PC-3 (cell line): ENCODE measurements at regions not wholly inside any gene's neighbourhood (a gene's known extent, or its start where the extent isn't known, plus 50 kb on each side); places are given as distances from the start of the nearest gene placed in this dataset.
A peak's percentile ranks its signal among the peaks of the same experiment; 100 is the strongest.
"Not testable (repeated sequence)": the region's sequence is repeated elsewhere in the genome, so short reads cannot be mapped to it uniquely, and the experiment has no call there.

Experiments
- ATAC-seq: fragments of 200-7000 bp; cut with Tn5 transposase; 2 replicates; pipeline ENCODE4 v1.9.1; 2020; ENCODE audit warnings: mild to moderate bottlenecking, moderate library complexity
- BruUV-seq: library from RNA; stranded (reverse); fragments of 400-500 nt; replicated peaks from 2 replicates; lab custom pipeline; 2021; lab: Mats Ljungman, UMichigan
- CTCF ChIA-PET: fragments of 300-600 bp; sonication (Branson Sonifier 250); formaldehyde crosslinking; loops from one replicate; lab custom pipeline; 2022; ENCODE audit warnings: antibody characterized with exemption; lab: Charles Lee
- POLR2A ChIA-PET: fragments of 300-600 bp; sonication (Branson Sonifier 250); formaldehyde crosslinking; loops from one replicate; lab custom pipeline; 2022; ENCODE audit warnings: antibody characterized with exemption; ENCODE audit not compliant: unreplicated experiment; lab: Charles Lee
- DNase-seq: peaks from one replicate; pipeline ENCODE4 v3.0.0-alpha.2; 2015
- H2AFZ ChIP-seq: fragments of 300-600 bp; sonication (generic); 2 replicates; pipeline ENCODE4 v1.6.0; 2016; ENCODE audit warnings: antibody characterized with exemption, low read length
- H3F3A ChIP-seq: fragments of 300-600 bp; sonication (generic); one replicate; pipeline ENCODE4 v1.6.0; 2017; ENCODE audit warnings: antibody characterized with exemption, low read length, control low read depth, mild to moderate bottlenecking; ENCODE audit not compliant: unreplicated experiment
- H3K27ac ChIP-seq: fragments of 300-600 bp; sonication (generic); 2 replicates; pipeline ENCODE4 v1.5.1; 2016; ENCODE audit warnings: mild to moderate bottlenecking, low read length
- H3K27me3 ChIP-seq: fragments of 300-600 bp; sonication (generic); 2 replicates; pipeline ENCODE4 v1.6.1; 2016; ENCODE audit warnings: low read length, mixed read lengths
- H3K36me3 ChIP-seq: fragments of 300-600 bp; sonication (generic); 2 replicates; pipeline ENCODE4 v1.6.1; 2016; ENCODE audit warnings: low read depth, mixed run types, low read length, mixed read lengths
- H3K4me1 ChIP-seq: fragments of 300-600 bp; sonication (generic); 2 replicates; pipeline ENCODE4 v1.5.1; 2016; ENCODE audit warnings: low read length; ENCODE audit not compliant: insufficient read depth
- H3K4me2 ChIP-seq: fragments of 300-600 bp; sonication (generic); 2 replicates; pipeline ENCODE4 v1.6.0; 2016; ENCODE audit warnings: low read length
- H3K4me3 ChIP-seq: fragments of 300-600 bp; sonication (generic); 2 replicates; pipeline ENCODE4 v1.5.1; 2016; ENCODE audit warnings: mild to moderate bottlenecking, low read length, mixed read lengths
- H3K79me2 ChIP-seq: fragments of 300-600 bp; sonication (generic); 2 replicates; pipeline ENCODE4 v1.6.1; 2017; ENCODE audit warnings: low read length, mixed read lengths
- H3K9ac ChIP-seq: fragments of 300-600 bp; sonication (generic); 2 replicates; pipeline ENCODE4 v1.6.0; 2016; ENCODE audit warnings: mild to moderate bottlenecking, low read length
- H3K9me2 ChIP-seq: fragments of 300-600 bp; sonication (generic); replicated peaks from 2 replicates; pipeline ENCODE4 v1.6.1; 2016; ENCODE audit warnings: mixed run types, low read length, mixed read lengths
- H3K9me3 ChIP-seq: fragments of 300-600 bp; sonication (generic); 2 replicates; pipeline ENCODE4 v1.6.1; 2016; ENCODE audit warnings: low read length, mixed read lengths
- H4K20me1 ChIP-seq: fragments of 300-600 bp; sonication (generic); 2 replicates; pipeline ENCODE4 v1.6.1; 2016; ENCODE audit warnings: low read length, mixed read lengths
- CTCF ChIP-seq: fragments of 300-600 bp; sonication (generic); conservative IDR thresholded peaks from 2 replicates; pipeline ENCODE4 v1.5.1; 2017; ENCODE audit warnings: antibody characterized with exemption, low read depth, mild to moderate bottlenecking, low read length
- EZH2 ChIP-seq: fragments of 300-600 bp; sonication (generic); IDR thresholded peaks from one replicate; pipeline ENCODE4 v1.6.1; 2017; ENCODE audit warnings: antibody characterized with exemption, mild to moderate bottlenecking, low read length; ENCODE audit not compliant: unreplicated experiment
- EZH2phosphoT487 ChIP-seq: fragments of 300-600 bp; sonication (generic); IDR thresholded peaks from 2 replicates; pipeline ENCODE4 v1.6.1; 2018; ENCODE audit warnings: mild to moderate bottlenecking, antibody characterized with exemption, low read length, borderline replicate concordance
- intact Hi-C: fragments of 100-400 bp; cut with micrococcal nuclease; formaldehyde crosslinking; loops from 2 replicates; pipeline ENCODE4 v1.9.0; 2023

DNA sequence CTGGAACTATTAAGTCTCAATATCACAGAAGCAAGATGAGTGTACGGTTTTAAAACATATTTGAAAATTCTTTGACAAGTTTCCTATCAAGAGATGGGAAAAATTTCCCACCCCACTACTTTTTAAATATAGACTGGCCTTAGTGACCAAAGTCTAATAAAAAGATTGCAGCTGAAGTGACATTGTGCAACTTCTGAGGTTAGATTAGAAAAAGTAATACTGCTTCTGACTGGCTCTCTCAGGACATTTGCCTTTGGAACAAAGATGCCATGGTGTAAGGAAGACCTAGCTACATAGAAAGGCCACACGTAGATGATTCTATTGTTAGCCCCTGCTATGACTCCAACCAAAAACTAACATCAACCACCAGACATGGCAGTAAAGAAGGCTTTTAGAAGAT is 138.7 kb upstream of the FAM47C start:
- ATAC-seq (no peak), DNase-seq (no peak)
- Histone ChIP-seq H3K9me3 (no peaks in the 10 kb centered on the region), H3K36me3 (no peaks in the 10 kb centered on the region), H3K9ac (no peak overlapping the region), H3K9me2 (no peaks in the 10 kb centered on the region), H3K4me3 (no peak overlapping the region), H3K4me1 (no peaks in the 10 kb centered on the region), H2AFZ (no peak overlapping the region), H3K27ac (no peak overlapping the region), H3F3A (no peaks in the 10 kb centered on the region), H4K20me1 (no peaks in the 10 kb centered on the region), H3K79me2 (no peaks in the 10 kb centered on the region), H3K27me3 (no peaks in the 10 kb centered on the region), H3K4me2 (no peak overlapping the region)
- intact Hi-C loops = no loop called here
- POLR2A ChIA-PET = no interaction called here
- BruUV-seq = no TSS peak
- no peak for TF ChIP-seq EZH2
- TF ChIP-seq EZH2phosphoT487 = no peak
- no peak for TF ChIP-seq CTCF
- CTCF ChIA-PET = no interaction called here

- no peak for DNase-seq
- Histone ChIP-seq H3K27me3 (no peaks in the 10 kb centered on the region), H3K4me2 (no peak overlapping the region), H3K9me2 (no peaks in the 10 kb centered on the region), H4K20me1 (no peaks in the 10 kb centered on the region), H3K36me3 (no peaks in the 10 kb centered on the region), H3K27ac (no peak overlapping the region), H3K9me3 (no peaks in the 10 kb centered on the region), H2AFZ (no peak overlapping the region), H3K79me2 (no peaks in the 10 kb centered on the region), H3K4me3 (no peak overlapping the region), H3K4me1 (no peaks in the 10 kb centered on the region), H3K9ac (no peak overlapping the region), H3F3A (no peaks in the 10 kb centered on the region)
- ChIA-PET CTCF (no interaction called here), POLR2A (no interaction called here)
- no TSS peak for BruUV-seq
- ATAC-seq = no peak
- intact Hi-C loops = no loop called here
- TF ChIP-seq EZH2 (no peak), CTCF (no peak), EZH2phosphoT487 (no peak)
Observed at GRCh38 chrX:36897690-36898089, 110.5 kb upstream of the FAM47C start.

- Histone ChIP-seq H3K4me3 (no peak overlapping the region), H4K20me1 (no peaks in the 10 kb centered on the region), H3F3A (no peaks in the 10 kb centered on the region), H2AFZ (0 out of 2 replicates have a peak overlapping the region, but pooled peaks have one; percentile 30), H3K9me2 (no peaks in the 10 kb centered on the region), H3K27ac (no peak overlapping the region), H3K4me2 (no peak overlapping the region), H3K36me3 (no peaks in the 10 kb centered on the region), H3K79me2 (no peaks in the 10 kb centered on the region), H3K9ac (no peak overlapping the region), H3K27me3 (no peaks in the 10 kb centered on the region), H3K4me1 (no peaks in the 10 kb centered on the region), H3K9me3 (no peaks in the 10 kb centered on the region)
- TF ChIP-seq EZH2 (no peak), CTCF (peak; percentile 67)
- ATAC-seq (no peak), DNase-seq (peak; percentile 30)
- POLR2A ChIA-PET = no interaction called here
- no TSS peak for BruUV-seq
- intact Hi-C loops = no loop called here
- CTCF ChIA-PET = no interaction called here
Observed at GRCh38 chrX:36898301-36898700, 109.9 kb upstream of the FAM47C start.

GRCh38 chrX:36904561-36904960 is 103.6 kb upstream of the FAM47C start:
- DNase-seq, H3K79me2 ChIP-seq, H3F3A ChIP-seq, H4K20me1 ChIP-seq, ATAC-seq, H3K9me3 ChIP-seq, POLR2A ChIA-PET, H3K4me2 ChIP-seq, H3K27me3 ChIP-seq, intact Hi-C loops, H3K4me1 ChIP-seq, H2AFZ ChIP-seq, CTCF ChIA-PET, H3K4me3 ChIP-seq, H3K27ac ChIP-seq, H3K9me2 ChIP-seq, H3K36me3 ChIP-seq, H3K9ac ChIP-seq, BruUV-seq: not testable (repeated sequence)
